IMR-90 (cell line): ENCODE measurements at regions not wholly inside any gene's neighbourhood (a gene's known extent, or its start where the extent isn't known, plus 50 kb on each side); places are given as distances from the start of the nearest gene placed in this dataset.

Source experiments
- POLR2A ChIP-seq: IDR thresholded peaks from 2 replicates; pipeline ENCODE4 v1.6.1; 2012; ENCODE audit warnings: mild to moderate bottlenecking, low read depth, low read length
- TF ChIP-seq, protein P1 (sequence below): conservative IDR thresholded peaks from 2 replicates; pipeline ENCODE4 v1.5.1; 2012; ENCODE audit warnings: mild to moderate bottlenecking, low read depth, low read length, improper control_type of control experiment

GRCh38 chr9:103281126-103281525 is 286.0 kb downstream of the CYLC2 start:
- TF ChIP-seq, protein P1, sequence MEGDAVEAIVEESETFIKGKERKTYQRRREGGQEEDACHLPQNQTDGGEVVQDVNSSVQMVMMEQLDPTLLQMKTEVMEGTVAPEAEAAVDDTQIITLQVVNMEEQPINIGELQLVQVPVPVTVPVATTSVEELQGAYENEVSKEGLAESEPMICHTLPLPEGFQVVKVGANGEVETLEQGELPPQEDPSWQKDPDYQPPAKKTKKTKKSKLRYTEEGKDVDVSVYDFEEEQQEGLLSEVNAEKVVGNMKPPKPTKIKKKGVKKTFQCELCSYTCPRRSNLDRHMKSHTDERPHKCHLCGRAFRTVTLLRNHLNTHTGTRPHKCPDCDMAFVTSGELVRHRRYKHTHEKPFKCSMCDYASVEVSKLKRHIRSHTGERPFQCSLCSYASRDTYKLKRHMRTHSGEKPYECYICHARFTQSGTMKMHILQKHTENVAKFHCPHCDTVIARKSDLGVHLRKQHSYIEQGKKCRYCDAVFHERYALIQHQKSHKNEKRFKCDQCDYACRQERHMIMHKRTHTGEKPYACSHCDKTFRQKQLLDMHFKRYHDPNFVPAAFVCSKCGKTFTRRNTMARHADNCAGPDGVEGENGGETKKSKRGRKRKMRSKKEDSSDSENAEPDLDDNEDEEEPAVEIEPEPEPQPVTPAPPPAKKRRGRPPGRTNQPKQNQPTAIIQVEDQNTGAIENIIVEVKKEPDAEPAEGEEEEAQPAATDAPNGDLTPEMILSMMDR, result no peak
- TF ChIP-seq POLR2A, result no peak
